GM18519 (cell line): ENCODE measurements at regions not wholly inside any gene's neighbourhood (a gene's known extent, or its start where the extent isn't known, plus 50 kb on each side); places are given as distances from the start of the nearest gene placed in this dataset.
A peak's percentile ranks its signal among the peaks of the same experiment; 100 is the strongest.

Experiments used
- ATAC-seq: cut with Tn5 transposase; IDR thresholded peaks from one replicate; pipeline ENCODE4 v1.9.1; 2021; ENCODE audit warnings: mild to moderate bottlenecking, moderate library complexity; ENCODE audit not compliant: unreplicated experiment, low FRiP score

DNA sequence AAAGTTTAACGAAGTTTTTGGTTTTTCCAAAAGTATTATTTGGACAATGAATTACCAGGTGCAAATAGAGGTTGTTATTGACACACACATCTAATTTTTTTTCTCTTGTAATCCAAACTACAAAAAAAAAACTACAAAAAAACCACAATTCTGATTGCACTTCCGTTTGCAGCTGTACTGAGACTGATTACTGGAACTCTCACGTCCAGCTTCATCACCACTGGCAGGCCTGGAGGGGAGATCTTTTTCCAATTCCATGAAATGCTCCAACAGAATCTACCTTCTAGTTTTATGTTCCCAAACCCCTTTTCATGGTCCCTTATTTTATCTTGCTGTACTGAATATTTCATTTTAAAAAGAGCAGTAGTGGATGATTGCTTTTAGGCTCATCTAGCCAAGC lies 1118.3 kb downstream of the C4orf33 start:
- no peak for ATAC-seq

DNA sequence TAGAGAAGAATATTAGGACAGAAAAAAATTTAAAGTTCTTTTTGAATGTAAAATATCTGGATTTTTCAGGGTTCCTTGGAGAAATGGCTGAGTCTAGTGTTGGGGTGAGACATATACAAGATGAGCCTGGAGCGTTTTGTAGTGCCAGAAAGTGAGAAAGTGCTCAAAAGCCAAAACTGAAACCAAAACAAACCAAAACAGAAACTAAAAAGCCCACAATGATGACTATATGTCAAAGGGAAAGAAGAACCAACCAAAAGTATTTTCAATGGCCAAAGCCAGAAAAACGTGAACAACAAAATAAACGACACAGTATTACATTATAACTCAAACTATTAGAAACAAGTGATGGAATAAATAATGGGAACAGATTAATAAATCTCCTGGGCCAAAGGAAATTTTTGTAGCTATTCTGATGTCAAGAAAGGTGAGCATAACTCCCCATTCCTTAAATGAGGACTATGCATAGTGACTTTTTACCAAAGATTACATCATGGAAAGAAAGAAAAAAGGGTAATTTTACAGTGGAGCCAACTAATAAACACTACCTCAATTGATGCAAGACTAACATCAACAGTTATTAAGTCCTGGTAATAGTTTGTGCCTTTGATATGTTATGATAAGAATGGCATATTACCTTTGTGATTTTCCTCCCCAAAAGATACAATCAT lies 1137.6 kb downstream of the C4orf33 start:
- peak; percentile 94 for ATAC-seq

DNA sequence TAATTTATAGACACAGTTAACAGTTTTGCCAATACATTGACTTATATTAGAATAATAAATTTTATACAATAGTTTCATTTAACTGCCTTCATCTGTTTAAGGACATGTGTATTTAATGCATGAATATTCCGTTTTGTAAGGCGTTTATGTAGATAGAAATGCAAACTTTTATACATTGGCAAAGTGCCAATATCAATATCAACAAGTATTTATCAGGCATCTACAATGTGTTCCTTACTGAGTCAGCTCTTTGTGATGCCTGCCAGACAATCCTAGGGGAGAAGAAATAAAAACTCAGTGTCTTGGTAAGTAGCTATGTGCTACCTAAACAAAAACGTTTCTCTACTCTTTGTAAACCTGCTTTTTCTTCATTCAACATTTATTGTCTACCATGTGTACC lies 1142.2 kb downstream of the C4orf33 start:
- ATAC-seq = no peak

DNA sequence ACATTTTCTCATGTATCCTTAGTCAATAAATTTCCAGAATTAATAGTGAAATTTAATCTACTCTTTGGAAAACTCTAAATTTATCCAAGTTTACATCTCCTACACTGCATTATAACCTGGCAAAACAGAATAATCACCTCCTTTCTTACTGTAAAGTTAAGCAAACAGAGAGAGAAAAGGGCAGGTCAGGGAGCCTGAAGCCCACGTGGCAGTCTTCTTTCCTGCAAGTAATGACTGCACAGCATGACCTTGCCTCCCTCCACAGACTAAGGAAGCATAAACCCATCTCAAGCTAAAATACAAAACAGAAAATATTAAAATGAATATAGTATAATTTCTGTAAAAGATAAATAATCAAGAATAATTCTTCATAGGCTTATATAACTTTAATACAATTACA lies 1153.0 kb downstream of the C4orf33 start:
- ATAC-seq = no peak

GRCh38 chr4:130257271-130257670 lies 1161.3 kb downstream of the C4orf33 start:
- ATAC-seq = no peak

DNA sequence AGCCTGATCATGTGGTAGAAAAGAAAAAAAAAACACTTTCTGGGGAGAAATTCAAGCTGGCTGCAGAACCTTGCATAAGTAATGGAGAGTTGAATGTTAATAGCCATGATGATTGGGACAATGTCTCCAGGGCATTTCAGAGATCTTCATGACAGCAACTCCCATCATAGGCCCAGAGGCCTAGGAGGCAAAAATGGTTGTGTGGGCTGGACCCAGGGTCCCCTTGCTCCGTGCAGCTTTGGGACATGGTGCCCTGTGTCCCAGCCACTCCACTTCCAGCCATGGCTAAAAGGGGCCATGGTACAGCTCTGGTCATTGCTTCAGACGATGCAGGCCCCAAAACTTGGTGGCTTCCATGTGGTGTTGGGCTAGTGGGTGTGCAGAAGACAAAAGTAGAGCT lies 1170.9 kb downstream of the C4orf33 start:
- ATAC-seq = no peak

DNA sequence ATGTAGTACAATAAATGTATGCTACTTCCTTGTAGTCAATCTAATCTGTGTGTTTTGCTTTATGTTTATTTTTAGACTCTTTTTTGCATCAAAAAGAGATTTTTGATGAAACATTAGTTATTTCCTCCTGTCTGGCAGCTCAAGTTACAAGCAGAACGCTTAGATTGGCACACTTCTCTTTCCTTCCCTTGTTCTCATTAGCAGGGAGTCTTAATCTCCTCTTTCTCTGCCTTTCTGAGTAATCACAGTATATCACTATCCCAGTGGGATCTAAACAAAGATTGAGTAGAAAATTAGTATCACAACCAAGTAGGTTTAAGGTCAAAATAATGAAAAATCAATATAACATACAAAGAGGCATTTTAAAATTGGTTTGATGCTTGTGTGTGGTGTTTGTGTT lies 1192.6 kb downstream of the C4orf33 start:
- no peak for ATAC-seq

DNA sequence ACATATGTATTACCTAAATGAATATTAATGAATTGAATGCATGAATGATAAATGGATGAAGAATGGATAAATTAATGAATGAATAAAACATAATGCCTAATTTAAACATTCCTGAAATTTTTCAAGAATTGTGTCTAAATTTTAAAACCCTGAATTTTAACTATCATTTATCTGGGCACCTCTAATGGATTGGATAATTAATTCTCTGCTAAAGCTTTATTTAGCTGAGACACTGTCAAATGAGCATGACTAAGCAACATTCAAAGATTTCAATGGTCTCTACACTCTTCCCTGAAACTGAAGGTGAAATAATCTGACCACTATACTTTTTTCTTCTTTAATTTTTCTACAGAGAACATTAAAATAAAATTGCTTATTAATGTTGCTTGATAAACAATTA lies 1197.7 kb downstream of the C4orf33 start:
- ATAC-seq = no peak

DNA sequence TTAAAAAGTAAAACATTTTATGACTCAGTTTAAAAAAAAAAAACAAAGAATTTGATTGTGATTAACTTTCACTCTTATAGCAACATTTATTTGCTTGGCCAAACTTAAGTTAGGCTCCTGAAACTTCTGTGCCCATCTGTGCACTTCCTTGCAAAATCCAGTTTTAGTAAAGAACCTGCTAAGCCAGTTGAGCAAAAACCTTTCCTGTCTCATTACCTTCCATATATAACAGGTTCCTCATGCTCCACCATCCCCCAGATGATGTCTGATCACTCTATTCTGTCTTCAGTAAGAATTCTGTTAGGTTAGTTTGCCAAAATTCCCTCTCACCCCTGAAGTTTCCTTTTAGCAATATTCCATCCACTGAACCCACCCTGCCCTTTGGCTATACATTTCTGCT lies 1200.5 kb downstream of the C4orf33 start:
- no peak for ATAC-seq

GRCh38 chr4:130306566-130306965 lies 1210.6 kb downstream of the C4orf33 start:
- no peak for ATAC-seq

- ATAC-seq = no peak
Measured at GRCh38 chr4:130309221-130309620, 1213.3 kb downstream of the C4orf33 start.

- ATAC-seq = no peak
Measured at GRCh38 chr4:130322439-130322838, 1226.5 kb downstream of the C4orf33 start.

- ATAC-seq = no peak
Measured at GRCh38 chr4:130329036-130329435, 1233.1 kb downstream of the C4orf33 start.

GRCh38 chr4:130333241-130333759 lies 1237.3 kb downstream of the C4orf33 start:
- no peak for ATAC-seq

- ATAC-seq = no peak
Measured at GRCh38 chr4:130335417-130336194, 1239.7 kb downstream of the C4orf33 start.

GRCh38 chr4:130336585-130337217 lies 1240.7 kb downstream of the C4orf33 start:
- ATAC-seq = peak; percentile 93

- no peak for ATAC-seq
Measured at GRCh38 chr4:130338851-130339250, 1242.9 kb downstream of the C4orf33 start.

GRCh38 chr4:130349745-130350144 lies 1253.8 kb downstream of the C4orf33 start:
- ATAC-seq = no peak

- no peak for ATAC-seq
Measured at GRCh38 chr4:130356873-130357272, 1260.9 kb downstream of the C4orf33 start.

DNA sequence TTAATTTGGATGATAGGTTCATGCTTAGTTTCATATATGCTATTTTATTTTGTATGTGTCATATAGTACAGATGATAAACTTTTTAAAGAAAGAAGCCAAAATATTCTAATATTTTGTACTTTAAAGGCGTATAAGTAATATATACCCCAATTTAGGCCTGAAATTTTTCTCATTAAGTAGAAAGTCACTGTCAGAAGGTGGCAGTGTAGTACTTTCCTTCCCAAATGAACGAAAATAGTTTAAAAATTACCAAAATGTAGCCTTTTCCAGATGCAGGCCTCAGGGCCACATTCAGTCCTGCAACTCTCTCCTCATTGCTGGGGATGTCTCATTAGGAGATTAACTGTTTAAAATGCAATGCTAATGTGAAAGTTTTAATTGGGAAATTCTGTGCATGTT lies 1263.6 kb downstream of the C4orf33 start:
- no peak for ATAC-seq

- ATAC-seq = no peak
Measured at GRCh38 chr4:130361616-130362015, 1265.7 kb downstream of the C4orf33 start.
